GM12864 (cell line): ENCODE measurements at regions not wholly inside any gene's neighbourhood (a gene's known extent, or its start where the extent isn't known, plus 50 kb on each side); places are given as distances from the start of the nearest gene placed in this dataset.

Experiments used
- DNase-seq: peaks from one replicate; pipeline ENCODE4 v3.0.0-alpha.2; 2011; ENCODE audit warnings: low read depth
- H3K4me3 ChIP-seq: 2 replicates; pipeline ENCODE4 v1.5.1; 2011; ENCODE audit warnings: mild to moderate bottlenecking, low read depth, low read length, control low read depth
- CTCF ChIP-seq: IDR thresholded peaks from 2 replicates; pipeline ENCODE4 v1.5.1; 2011; ENCODE audit warnings: low read depth, mild to moderate bottlenecking, moderate library complexity, low read length, control low read depth, inconsistent platforms; ENCODE audit errors: missing control alignments

- no peak overlapping the region for H3K4me3 ChIP-seq
- no peak for TF ChIP-seq CTCF
- no peak for DNase-seq
Observed at GRCh38 chr4:128690011-128690410, 119.5 kb upstream of the JADE1 start.

DNA sequence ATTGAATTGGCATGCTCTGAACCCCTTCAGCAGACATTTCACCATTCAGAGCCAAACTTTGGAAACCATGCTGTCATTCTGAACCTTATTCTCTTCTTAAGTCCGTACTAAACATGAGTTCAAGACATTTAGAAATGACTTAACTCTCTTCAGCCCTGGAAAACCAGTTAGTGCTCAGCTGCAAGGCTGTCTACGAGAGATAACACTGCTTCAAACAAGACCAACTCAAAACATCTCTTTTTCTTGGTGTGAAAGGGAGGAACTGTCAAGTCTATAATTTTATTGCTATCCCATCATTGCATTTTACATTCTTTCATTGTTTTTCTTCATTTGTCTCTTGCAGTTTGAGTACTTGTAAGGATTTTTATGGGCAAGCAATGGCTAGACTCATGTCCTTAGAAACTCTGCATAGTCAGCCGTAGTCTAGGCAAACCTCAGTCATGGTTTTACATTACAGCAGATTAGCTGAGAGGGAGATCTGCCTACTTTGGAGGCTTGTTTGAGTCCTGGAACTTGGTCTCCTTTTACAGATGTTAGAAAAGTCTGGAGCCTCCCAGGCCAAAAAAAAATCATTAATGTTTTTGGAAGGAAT, 120.6 kb upstream of the JADE1 start:
- H3K4me3 ChIP-seq = no peak overlapping the region
- TF ChIP-seq CTCF = no peak
- no peak for DNase-seq

DNA sequence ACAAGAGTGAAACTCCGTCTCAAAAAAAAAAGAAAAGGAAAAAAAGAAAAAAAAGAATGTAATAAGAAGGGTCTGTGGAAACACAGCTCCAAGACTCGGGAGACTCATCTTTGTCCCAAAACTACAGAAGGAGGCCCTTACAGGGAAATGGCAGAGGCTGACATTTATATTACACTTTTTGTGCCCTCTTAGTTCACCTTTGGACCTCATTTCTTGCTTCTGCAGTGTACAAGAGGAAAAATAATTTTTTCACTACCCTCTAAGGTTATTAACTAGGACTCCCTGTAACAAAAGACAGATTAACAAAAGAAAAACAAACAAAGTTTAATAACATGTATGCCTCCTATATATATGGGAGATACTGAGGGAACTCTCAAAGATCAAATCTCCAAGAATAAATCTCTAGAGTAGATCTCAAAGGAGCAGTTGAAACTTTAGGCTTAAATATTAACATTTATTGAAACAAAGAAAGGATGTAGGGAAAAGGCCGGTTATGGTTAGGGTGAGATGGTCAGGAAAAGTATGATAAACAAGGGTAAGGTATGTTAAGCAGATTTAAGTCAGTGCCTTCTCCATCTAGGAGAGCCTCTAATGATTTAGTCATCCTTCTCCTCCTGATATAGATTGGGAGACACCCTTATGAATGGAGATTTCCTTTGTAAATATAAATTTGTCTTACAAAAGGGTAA, 121.3 kb upstream of the JADE1 start:
- no peak for TF ChIP-seq CTCF
- H3K4me3 ChIP-seq = no peak overlapping the region
- DNase-seq = no peak

DNA sequence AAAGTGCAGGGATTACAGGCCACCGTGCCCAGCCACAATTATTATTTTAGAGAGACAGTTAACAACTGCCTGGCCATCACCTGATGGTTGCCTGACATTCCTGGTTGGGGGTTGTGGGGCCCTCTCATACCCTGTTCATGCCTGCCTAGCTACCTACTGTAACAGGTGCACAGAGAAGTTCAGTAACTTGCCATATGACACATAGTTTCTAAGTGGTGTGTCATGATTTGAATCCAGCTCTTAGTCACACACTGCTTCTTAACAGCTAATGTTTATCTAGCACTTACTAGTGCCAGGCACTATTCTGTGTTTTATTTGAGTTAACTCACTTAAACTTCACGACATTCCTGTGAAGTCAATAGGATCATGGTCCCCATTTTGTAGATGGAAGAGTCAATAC, 122.7 kb upstream of the JADE1 start:
- no peak for TF ChIP-seq CTCF
- no peak overlapping the region for H3K4me3 ChIP-seq
- DNase-seq = no peak

GRCh38 chr4:128686032-128686465, 123.5 kb upstream of the JADE1 start:
- no peak for TF ChIP-seq CTCF
- no peak overlapping the region for H3K4me3 ChIP-seq
- no peak for DNase-seq

GRCh38 chr4:128684016-128684415, 125.5 kb upstream of the JADE1 start:
- TF ChIP-seq CTCF = no peak
- no peak for DNase-seq
- H3K4me3 ChIP-seq = no peak overlapping the region
